Urinary bladder (tissue), 3 donors: ENCODE measurements at regions not wholly inside any gene's neighbourhood (a gene's known extent, or its start where the extent isn't known, plus 50 kb on each side); places are given as distances from the start of the nearest gene placed in this dataset.

ENCODE experiments used
- DNase-seq: peaks from one replicate; pipeline ENCODE4 v3.0.0-alpha.2; 2015; ENCODE audit errors: extremely low spot score
- H3K27ac ChIP-seq: one replicate; pipeline ENCODE4 v1.5.1; 2013; ENCODE audit warnings: low read depth, mild to moderate bottlenecking, moderate library complexity
- H3K36me3 ChIP-seq: one replicate; pipeline ENCODE4 v1.6.1; 2013; ENCODE audit warnings: mild to moderate bottlenecking, moderate library complexity; ENCODE audit not compliant: insufficient read depth
- H3K4me1 ChIP-seq: one replicate; pipeline ENCODE4 v1.6.1; 2013; ENCODE audit warnings: mild to moderate bottlenecking, moderate library complexity; ENCODE audit not compliant: insufficient read depth
- H3K4me3 ChIP-seq: one replicate; pipeline ENCODE4 v1.5.1; 2013; ENCODE audit warnings: low read depth, low read length
- WGBS: extraction: QIAGEN DNeasy Blood & Tissue Kit; methylation state at CpG from one replicate; pipeline ENCODE4 v1.1.7; 2013; 5-methylcytosine and 5-hydroxymethylcytosine counted together
- donor health status: healthy with polysubstance abuse.
- donor health status: healthy.

- DNase-seq: no peak
- no peaks in the 10 kb centered on the region for H3K36me3 ChIP-seq
- WGBS: 93% methylated on average over 3 of the region's 3 CpGs
- H3K4me1 ChIP-seq: no peaks in the 10 kb centered on the region
- H3K27ac ChIP-seq: no peak overlapping the region
- no peak overlapping the region for H3K4me3 ChIP-seq
Measured at GRCh38 chr7:35549781-35550180, 145.2 kb downstream of the HERPUD2 start.

DNA sequence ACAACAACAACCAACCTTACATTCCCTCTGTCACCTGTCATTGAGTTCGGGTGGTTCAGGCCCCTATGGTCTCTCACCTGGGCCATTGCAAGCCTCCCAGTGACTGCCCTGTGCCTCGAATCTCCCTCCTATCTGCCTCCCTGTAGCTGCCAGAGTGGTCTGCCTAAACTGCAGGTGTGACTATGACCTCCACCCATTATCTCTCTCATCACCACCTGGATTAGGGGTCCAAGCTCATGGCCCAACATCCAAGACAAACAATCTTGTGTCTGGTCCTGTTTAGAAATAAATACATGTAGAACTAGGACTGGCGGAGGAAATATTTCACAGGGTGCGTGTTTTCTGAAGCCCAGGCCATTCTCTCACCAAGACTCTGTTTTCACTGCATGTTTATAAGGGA, 146.6 kb downstream of the HERPUD2 start:
- WGBS: 95% methylated on average over 4 of the region's 4 CpGs
- Histone ChIP-seq H3K27ac (no peak overlapping the region), H3K36me3 (no peaks in the 10 kb centered on the region), H3K4me3 (no peak overlapping the region), H3K4me1 (no peaks in the 10 kb centered on the region)
- DNase-seq: no peak

GRCh38 chr7:35546691-35547429, 148.1 kb downstream of the HERPUD2 start:
- no peak for DNase-seq
- Histone ChIP-seq H3K4me1 (no peaks in the 10 kb centered on the region), H3K4me3 (no peak overlapping the region), H3K27ac (no peak overlapping the region), H3K36me3 (no peaks in the 10 kb centered on the region)
- 82% methylated on average over 7 of the region's 7 CpGs for WGBS

- WGBS: 79% methylated on average over 5 of the region's 5 CpGs
- H3K36me3 ChIP-seq: no peaks in the 10 kb centered on the region
- DNase-seq: no peak
- no peak overlapping the region for H3K27ac ChIP-seq
- no peaks in the 10 kb centered on the region for H3K4me1 ChIP-seq
- no peak overlapping the region for H3K4me3 ChIP-seq
Measured at GRCh38 chr7:35545831-35546230, 149.1 kb downstream of the HERPUD2 start.

DNA sequence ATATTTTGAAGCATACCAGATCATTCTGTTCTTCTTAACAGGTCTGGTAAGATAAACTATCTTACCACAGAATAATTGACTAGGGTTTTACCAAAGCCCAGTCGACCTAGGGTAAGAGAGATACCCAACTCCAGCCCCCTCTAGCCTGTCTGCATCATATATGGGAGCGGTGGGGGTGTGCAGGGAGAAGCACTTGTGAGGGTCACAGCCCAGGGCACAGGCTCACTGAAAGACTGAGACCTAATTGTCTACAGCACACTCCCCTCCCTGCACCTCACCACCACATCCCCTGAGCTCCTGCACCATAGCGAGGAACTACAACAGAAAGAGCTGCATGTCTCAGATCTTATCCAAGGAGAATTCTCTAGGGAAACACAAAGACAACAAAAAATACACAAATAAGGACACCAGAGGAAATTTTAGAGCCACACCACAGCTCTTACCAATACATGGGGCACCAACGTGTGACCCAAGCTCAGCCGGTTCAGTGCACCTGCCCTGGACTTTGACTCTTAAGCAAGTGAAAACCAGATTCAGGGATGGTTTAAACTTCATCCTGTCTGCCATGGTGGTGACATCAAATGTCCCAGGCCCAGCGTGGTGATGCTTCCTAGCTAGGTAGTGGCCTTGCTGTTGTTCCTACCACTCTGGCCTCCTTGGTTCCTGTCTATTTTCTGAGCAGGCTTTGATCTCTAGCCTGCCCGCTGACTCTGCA, 150.8 kb downstream of the HERPUD2 start:
- Histone ChIP-seq H3K27ac (no peak overlapping the region), H3K36me3 (no peaks in the 10 kb centered on the region), H3K4me1 (no peaks in the 10 kb centered on the region), H3K4me3 (no peak overlapping the region)
- WGBS: 85% methylated on average over 7 of the region's 7 CpGs
- DNase-seq: no peak

- Histone ChIP-seq H3K4me1 (no peaks in the 10 kb centered on the region), H3K36me3 (no peaks in the 10 kb centered on the region), H3K4me3 (peak overlapping the region; percentile 9), H3K27ac (no peak overlapping the region)
- no peak for DNase-seq
- 8% methylated on average over 43 of the region's 43 CpGs for WGBS
Measured at GRCh38 chr7:35537067-35538023, 157.6 kb downstream of the HERPUD2 start.

- Histone ChIP-seq H3K4me1 (no peaks in the 10 kb centered on the region), H3K36me3 (no peaks in the 10 kb centered on the region), H3K4me3 (no peak overlapping the region), H3K27ac (no peak overlapping the region)
- WGBS: 76% methylated on average over 11 of the region's 11 CpGs
- no peak for DNase-seq
Measured at GRCh38 chr7:35536396-35536826, 158.5 kb downstream of the HERPUD2 start.

GRCh38 chr7:35533902-35534301, 161.0 kb downstream of the HERPUD2 start:
- Histone ChIP-seq H3K36me3 (no peaks in the 10 kb centered on the region), H3K27ac (no peak overlapping the region)

GRCh38 chr7:35530124-35531109, 164.5 kb downstream of the HERPUD2 start:
- H3K4me3 ChIP-seq: no peak overlapping the region
- no peaks in the 10 kb centered on the region for H3K4me1 ChIP-seq
- WGBS: 83% methylated on average over 16 of the region's 16 CpGs
- H3K27ac ChIP-seq: no peak overlapping the region
- no peak for DNase-seq
- no peaks in the 10 kb centered on the region for H3K36me3 ChIP-seq

More at GRCh38 chr7:35533902-35534301, 161.0 kb downstream of the HERPUD2 start:
- DNase-seq: no peak
- WGBS: 86% methylated on average over 6 of the region's 6 CpGs
- no peaks in the 10 kb centered on the region for H3K4me1 ChIP-seq
- H3K4me3 ChIP-seq: no peak overlapping the region

GRCh38 chr7:35529713-35530112, 165.2 kb downstream of the HERPUD2 start:
- H3K4me1 ChIP-seq: no peaks in the 10 kb centered on the region
- no peak overlapping the region for H3K27ac ChIP-seq
- no peaks in the 10 kb centered on the region for H3K36me3 ChIP-seq
- 86% methylated on average over 6 of the region's 6 CpGs for WGBS
- no peak overlapping the region for H3K4me3 ChIP-seq
- DNase-seq: no peak

- Histone ChIP-seq H3K4me3 (no peak overlapping the region), H3K27ac (no peak overlapping the region), H3K4me1 (no peaks in the 10 kb centered on the region), H3K36me3 (no peaks in the 10 kb centered on the region)
- WGBS: 92% methylated on average over 8 of the region's 8 CpGs
- DNase-seq: no peak
Measured at GRCh38 chr7:35528381-35528977, 166.5 kb downstream of the HERPUD2 start.

GRCh38 chr7:35526645-35527044, 168.3 kb downstream of the HERPUD2 start:
- Histone ChIP-seq H3K4me1 (no peaks in the 10 kb centered on the region), H3K4me3 (no peak overlapping the region), H3K36me3 (no peaks in the 10 kb centered on the region), H3K27ac (no peak overlapping the region)
- 82% methylated on average over 4 of the region's 4 CpGs for WGBS
- DNase-seq: no peak
